ENCODE measurements at regions not wholly inside any gene's neighbourhood (a gene's known extent, or its start where the extent isn't known, plus 50 kb on each side); places are given as distances from the start of the nearest gene placed in this dataset.

GRCh38 chr15:85950101-85950500 lies 129.6 kb upstream of the AGBL1 start:
- no peak for TF ChIP-seq CTCF (IDR thresholded peaks at IDR 0.05)
- no peak for TF ChIP-seq POLR2AphosphoS5 (IDR thresholded peaks at IDR 0.05)
